ENCODE measurements at regions not wholly inside any gene's neighbourhood (a gene's known extent, or its start where the extent isn't known, plus 50 kb on each side); places are given as distances from the start of the nearest gene placed in this dataset.

GRCh38 chr9:79824265-79824664, 252.5 kb downstream of the TLE4 start:
- no peak overlapping the region for H3K27ac ChIP-seq
- no peak for TF ChIP-seq ZFX (IDR thresholded peaks at IDR 0.05)
- no peak for TF ChIP-seq CTCF (conservative IDR thresholded peaks at IDR 0.05)

GRCh38 chr9:79817438-79818004, 245.8 kb downstream of the TLE4 start:
- TF ChIP-seq CTCF (conservative IDR thresholded peaks at IDR 0.05) (no peak), ZFX (IDR thresholded peaks at IDR 0.05) (no peak)
- H3K27ac ChIP-seq, result no peak overlapping the region

- no peak overlapping the region for H3K27ac ChIP-seq
- TF ChIP-seq ZFX (IDR thresholded peaks at IDR 0.05) (no peak), CTCF (conservative IDR thresholded peaks at IDR 0.05) (no peak)
Observed at GRCh38 chr9:79813258-79813638, 241.5 kb downstream of the TLE4 start.

- TF ChIP-seq ZFX (IDR thresholded peaks at IDR 0.05) (no peak), CTCF (conservative IDR thresholded peaks at IDR 0.05) (no peak)
- H3K27ac ChIP-seq, result no peak overlapping the region
Observed at GRCh38 chr9:79812507-79813257, 240.9 kb downstream of the TLE4 start.

GRCh38 chr9:79812099-79812498, 240.3 kb downstream of the TLE4 start:
- H3K27ac ChIP-seq, result no peak overlapping the region
- TF ChIP-seq CTCF (conservative IDR thresholded peaks at IDR 0.05) (no peak), ZFX (IDR thresholded peaks at IDR 0.05) (no peak)

- H3K27ac ChIP-seq, result no peak overlapping the region
- TF ChIP-seq ZFX (IDR thresholded peaks at IDR 0.05) (no peak), CTCF (conservative IDR thresholded peaks at IDR 0.05) (no peak)
Observed at GRCh38 chr9:79809931-79810330, 238.2 kb downstream of the TLE4 start.

- TF ChIP-seq ZFX (IDR thresholded peaks at IDR 0.05), result no peak
- no peak for TF ChIP-seq CTCF (conservative IDR thresholded peaks at IDR 0.05)
- no peak overlapping the region for H3K27ac ChIP-seq
Observed at GRCh38 chr9:79809316-79809876, 237.6 kb downstream of the TLE4 start.

All from C4-2B (cell line).